HG03521 (cell line): ENCODE measurements at regions not wholly inside any gene's neighbourhood (a gene's known extent, or its start where the extent isn't known, plus 50 kb on each side); places are given as distances from the start of the nearest gene placed in this dataset.

Experiments
- ATAC-seq: cut with Tn5 transposase; IDR thresholded peaks from one replicate; pipeline ENCODE4 v1.9.1; 2021; ENCODE audit warnings: mild to moderate bottlenecking, moderate library complexity; ENCODE audit not compliant: unreplicated experiment

DNA sequence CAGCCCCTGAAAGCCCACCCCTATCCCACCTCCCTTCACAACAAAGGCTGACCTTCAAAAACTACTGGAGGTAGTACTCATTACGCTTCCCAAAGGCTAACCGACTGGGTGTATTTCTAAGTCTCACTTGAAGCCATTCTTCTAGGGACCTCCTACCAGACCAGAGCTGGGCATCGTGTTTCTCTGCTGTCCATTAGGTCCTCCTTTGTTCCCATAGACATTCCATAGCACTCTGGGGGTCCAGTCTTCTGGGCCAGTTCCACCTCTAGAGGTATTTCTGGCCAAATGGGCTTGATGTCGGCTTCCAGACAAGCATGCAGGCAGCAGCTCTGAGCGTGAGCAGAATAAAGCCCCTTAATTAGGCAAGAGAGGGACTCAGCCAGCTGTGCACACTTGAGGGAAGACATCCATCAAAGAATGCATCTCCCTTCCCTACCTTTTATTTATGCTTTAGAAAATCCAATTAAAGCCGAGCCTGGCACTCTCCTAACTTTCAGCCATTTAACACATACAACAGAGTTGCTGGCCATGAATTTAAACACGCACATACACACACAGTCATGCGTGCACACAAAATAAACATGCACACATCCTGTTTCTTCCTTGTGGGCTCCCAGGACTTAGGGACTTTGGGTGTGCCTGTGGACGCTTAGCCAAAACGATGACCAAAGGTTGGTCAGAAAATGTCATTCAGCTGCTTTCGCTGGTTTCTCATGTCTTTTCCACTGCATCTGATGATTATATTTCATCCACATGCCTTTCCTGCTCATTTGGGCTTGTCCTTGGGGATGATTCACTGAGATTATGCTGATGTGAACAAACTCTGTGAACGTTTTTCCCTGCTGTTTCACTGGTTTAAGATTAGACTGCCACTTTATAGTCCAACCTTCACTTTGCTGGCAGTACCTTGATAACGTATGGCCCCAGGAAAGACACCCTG is 362.0 kb upstream of the NFE2L3 start:
- ATAC-seq: no peak

GRCh38 chr7:25790963-25791362 is 361.0 kb upstream of the NFE2L3 start:
- no peak for ATAC-seq

DNA sequence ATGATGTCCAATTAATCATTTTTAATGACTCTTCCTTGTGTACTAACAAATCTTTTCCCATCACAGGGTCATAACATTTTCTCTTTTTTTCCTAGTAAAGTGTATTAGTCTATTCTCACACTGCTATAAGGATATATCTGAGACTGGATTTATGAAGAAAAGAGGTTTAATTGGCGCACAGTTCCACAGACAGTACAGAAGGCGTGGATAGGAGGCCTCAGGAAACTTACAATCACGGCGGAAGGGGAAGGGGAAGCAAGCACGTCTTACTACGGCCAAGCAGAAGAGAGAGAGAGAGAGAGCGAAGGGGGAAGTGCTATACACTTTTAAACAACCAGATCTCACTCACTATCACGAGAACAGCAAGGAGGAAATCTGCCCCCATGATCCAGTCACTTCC is 359.4 kb upstream of the NFE2L3 start:
- no peak for ATAC-seq

DNA sequence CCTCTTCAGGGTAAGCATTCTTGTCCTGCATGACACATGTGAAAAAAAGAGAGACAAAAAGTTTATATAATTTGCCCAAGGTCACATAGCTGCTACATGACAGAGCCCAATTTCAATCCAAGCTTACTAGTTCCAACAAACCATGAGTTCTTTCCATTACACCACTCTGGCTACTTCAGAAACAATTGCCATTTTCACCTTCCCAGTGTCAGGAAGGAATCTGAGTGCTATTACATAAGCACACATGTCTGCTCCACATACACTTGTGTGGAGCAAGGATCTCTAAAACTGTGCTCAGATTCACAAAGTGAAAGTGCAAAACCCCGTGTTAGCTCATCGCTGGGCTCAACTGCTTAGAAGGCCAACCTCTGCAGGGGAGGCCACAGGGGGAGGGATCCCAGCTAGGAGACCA is 356.2 kb upstream of the NFE2L3 start:
- ATAC-seq: no peak

DNA sequence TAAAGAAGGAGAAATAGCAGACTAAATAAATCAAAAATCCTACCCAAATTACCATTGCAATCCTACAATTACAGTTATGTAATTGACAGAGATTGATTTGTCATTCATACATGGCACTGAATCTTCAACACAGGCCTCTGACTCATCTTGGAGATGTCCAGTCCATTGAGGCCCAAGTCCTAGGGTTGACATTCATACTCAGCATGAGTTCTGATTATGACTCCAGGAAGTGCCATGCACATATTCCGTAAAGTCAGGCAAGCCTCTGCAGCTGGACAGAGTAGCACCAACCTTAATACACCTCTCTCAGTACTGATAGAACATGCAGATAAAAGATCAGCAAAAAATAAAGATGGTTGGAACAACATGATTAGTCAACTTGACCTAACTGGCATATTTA is 353.7 kb upstream of the NFE2L3 start:
- ATAC-seq: no peak

GRCh38 chr7:25801214-25801613 is 350.8 kb upstream of the NFE2L3 start:
- ATAC-seq: no peak

- ATAC-seq: no peak
Observed at GRCh38 chr7:25802057-25802456, 349.9 kb upstream of the NFE2L3 start.

GRCh38 chr7:25802473-25802872 is 349.5 kb upstream of the NFE2L3 start:
- ATAC-seq: no peak

GRCh38 chr7:25803117-25803887 is 348.7 kb upstream of the NFE2L3 start:
- ATAC-seq: no peak

- no peak for ATAC-seq
Observed at GRCh38 chr7:25804154-25804553, 347.8 kb upstream of the NFE2L3 start.

GRCh38 chr7:25805027-25805687 is 346.8 kb upstream of the NFE2L3 start:
- no peak for ATAC-seq

GRCh38 chr7:25807086-25807611 is 344.8 kb upstream of the NFE2L3 start:
- ATAC-seq: no peak

GRCh38 chr7:25809441-25809840 is 342.6 kb upstream of the NFE2L3 start:
- ATAC-seq: no peak

DNA sequence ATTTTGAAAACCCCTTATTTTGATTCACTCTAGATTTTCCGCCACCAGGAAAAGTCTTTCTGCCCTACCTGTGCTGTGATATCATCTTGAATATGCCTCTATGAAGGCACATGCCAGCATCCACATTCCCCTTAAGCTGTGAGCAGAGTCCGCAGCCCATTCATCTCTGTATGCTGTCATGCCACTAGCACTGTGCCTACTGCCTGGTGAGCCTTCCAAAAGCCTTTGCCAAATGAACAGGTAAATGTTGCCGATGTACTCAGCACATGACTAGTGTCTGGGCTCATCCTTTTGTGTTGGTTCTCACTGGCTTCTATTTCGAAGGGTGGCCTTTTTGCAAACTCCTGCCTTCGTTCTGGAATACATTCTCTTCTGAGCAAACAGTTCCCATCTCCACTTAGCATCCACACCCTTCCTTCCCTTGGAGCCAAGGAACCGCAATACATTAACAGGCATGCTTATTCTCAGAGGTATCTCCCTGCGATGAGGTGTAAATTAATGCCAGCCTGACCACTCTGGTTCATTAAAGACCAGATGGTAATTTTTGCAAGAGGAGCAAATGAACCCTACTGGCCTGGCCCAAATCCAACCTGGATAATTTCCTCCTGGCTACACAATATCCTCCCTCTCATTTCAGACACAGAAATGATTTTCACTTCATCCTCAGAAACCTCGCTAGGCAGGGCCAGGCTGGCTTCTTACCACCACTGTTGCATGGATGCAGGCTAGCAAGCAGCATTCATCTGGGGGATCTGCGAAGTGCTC is 339.7 kb upstream of the NFE2L3 start:
- no peak for ATAC-seq

GRCh38 chr7:25813381-25813780 is 338.6 kb upstream of the NFE2L3 start:
- no peak for ATAC-seq

DNA sequence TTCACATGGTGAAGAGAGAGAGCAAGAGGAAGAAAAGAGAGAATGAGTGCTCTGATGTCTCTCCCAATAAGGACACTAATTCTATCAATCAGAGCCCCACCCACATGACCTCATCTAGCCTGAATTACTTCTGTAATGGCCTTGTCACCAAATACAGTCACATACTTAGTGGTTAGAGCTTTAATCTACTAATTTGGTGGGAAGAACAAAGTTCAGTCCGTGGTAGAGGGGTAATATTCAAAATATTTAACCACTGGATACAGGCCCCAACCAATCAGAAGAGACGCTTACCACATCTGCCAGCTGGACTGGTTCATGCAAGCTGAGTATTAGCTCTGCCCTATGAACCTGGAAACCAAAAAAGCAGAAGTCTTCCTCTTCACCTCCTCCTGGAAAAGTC is 336.3 kb upstream of the NFE2L3 start:
- no peak for ATAC-seq

DNA sequence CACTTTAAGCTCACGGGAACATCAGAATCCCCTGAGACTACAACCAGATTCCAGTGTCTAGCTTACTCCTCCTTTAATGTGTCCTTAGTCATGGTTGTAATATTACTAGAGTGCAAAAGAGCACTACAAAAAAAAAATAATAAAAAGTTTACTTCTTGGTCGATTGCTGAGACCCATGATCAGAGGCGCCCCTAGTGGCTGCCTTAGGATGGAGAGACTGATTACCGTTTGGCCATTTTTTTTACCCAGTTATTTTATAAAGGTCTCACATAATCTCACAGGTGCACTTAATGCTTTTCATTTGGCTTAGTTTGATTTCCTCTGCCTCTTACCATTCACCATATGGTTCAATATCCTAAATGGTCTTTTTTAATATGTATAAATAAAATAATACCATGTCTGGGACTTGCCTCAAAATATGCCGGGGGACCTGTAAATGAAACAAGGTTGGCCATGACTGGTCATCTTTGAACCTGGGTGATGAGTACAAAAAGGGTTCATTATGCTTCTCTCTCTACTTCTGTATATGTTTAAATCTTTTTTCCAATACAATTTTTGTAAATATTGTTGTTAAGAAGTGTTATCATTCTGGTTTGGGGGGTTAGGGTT is 331.5 kb upstream of the NFE2L3 start:
- ATAC-seq: no peak

- no peak for ATAC-seq
Observed at GRCh38 chr7:25821225-25821624, 330.8 kb upstream of the NFE2L3 start.

- ATAC-seq: no peak
Observed at GRCh38 chr7:25822823-25823222, 329.2 kb upstream of the NFE2L3 start.

- peak; percentile 51 for ATAC-seq
Observed at GRCh38 chr7:25823571-25823970, 328.4 kb upstream of the NFE2L3 start.
